ENCODE measurements at regions not wholly inside any gene's neighbourhood (a gene's known extent, or its start where the extent isn't known, plus 50 kb on each side); places are given as distances from the start of the nearest gene placed in this dataset.
"Not testable (repeated sequence)": the region's sequence is repeated elsewhere in the genome, so short reads cannot be mapped to it uniquely, and the experiment has no call there.

GRCh38 chr1:187911820-187912219 is 1083.1 kb downstream of the PLA2G4A start:
- no peak for ATAC-seq
- no peak for DNase-seq

GRCh38 chr1:187920976-187921375 is 1092.2 kb downstream of the PLA2G4A start:
- ATAC-seq (no peak), DNase-seq (no peak)

- no peak for ATAC-seq
These were observed 1092.7 kb downstream of the PLA2G4A start for GRCh38 chr1:187921426-187921825.

GRCh38 chr1:187922255-187922654 is 1093.5 kb downstream of the PLA2G4A start:
- DNase-seq: no peak
- no peak for ATAC-seq

More at GRCh38 chr1:187921426-187921825, 1092.7 kb downstream of the PLA2G4A start:
- no peak for DNase-seq

- DNase-seq (no peak), ATAC-seq (no peak)
These were observed 1095.5 kb downstream of the PLA2G4A start for GRCh38 chr1:187924252-187924651.

GRCh38 chr1:187928288-187928687 is 1099.5 kb downstream of the PLA2G4A start:
- no peak for DNase-seq
- ATAC-seq: no peak

- DNase-seq (no peak), ATAC-seq (no peak)
These were observed 1099.9 kb downstream of the PLA2G4A start for GRCh38 chr1:187928696-187929095.

- no peak for DNase-seq
- no peak for ATAC-seq
These were observed 1103.0 kb downstream of the PLA2G4A start for GRCh38 chr1:187931776-187932175.

- ATAC-seq: no peak
- no peak for DNase-seq
These were observed 1105.0 kb downstream of the PLA2G4A start for GRCh38 chr1:187933562-187934419.

GRCh38 chr1:187936667-187937066 is 1107.9 kb downstream of the PLA2G4A start:
- ATAC-seq: no peak
- DNase-seq: no peak

GRCh38 chr1:187938092-187938491 is 1109.3 kb downstream of the PLA2G4A start:
- DNase-seq: no peak
- ATAC-seq: no peak

- ATAC-seq (no peak), DNase-seq (no peak)
These were observed 1114.2 kb downstream of the PLA2G4A start for GRCh38 chr1:187942986-187943385.

- DNase-seq (no peak), ATAC-seq (no peak)
These were observed 1115.1 kb downstream of the PLA2G4A start for GRCh38 chr1:187943606-187944403.

GRCh38 chr1:187946661-187947060 is 1117.9 kb downstream of the PLA2G4A start:
- not testable (repeated sequence) for ATAC-seq, DNase-seq

GRCh38 chr1:187947359-187947758 is 1118.6 kb downstream of the PLA2G4A start:
- ATAC-seq (no peak), DNase-seq (no peak)

GRCh38 chr1:187948170-187948794 is 1119.5 kb downstream of the PLA2G4A start:
- ATAC-seq (no peak), DNase-seq (no peak)

- ATAC-seq (no peak), DNase-seq (no peak)
These were observed 1120.8 kb downstream of the PLA2G4A start for GRCh38 chr1:187949567-187949966.

GRCh38 chr1:187951817-187952216 is 1123.1 kb downstream of the PLA2G4A start:
- no peak for DNase-seq
- no peak for ATAC-seq

- no peak for ATAC-seq
These were observed 1123.7 kb downstream of the PLA2G4A start for GRCh38 chr1:187952446-187952845.

GRCh38 chr1:187956975-187957374 is 1128.2 kb downstream of the PLA2G4A start:
- DNase-seq (no peak), ATAC-seq (no peak)

More at GRCh38 chr1:187952446-187952845, 1123.7 kb downstream of the PLA2G4A start:
- DNase-seq: no peak

- no peak for DNase-seq
These were observed 1129.5 kb downstream of the PLA2G4A start for GRCh38 chr1:187958207-187958606.

GRCh38 chr1:187959062-187959461 is 1130.3 kb downstream of the PLA2G4A start:
- ATAC-seq (no peak), DNase-seq (no peak)

More at GRCh38 chr1:187958207-187958606, 1129.5 kb downstream of the PLA2G4A start:
- ATAC-seq: no peak
